A204.1 (cell line): ENCODE measurements at regions not wholly inside any gene's neighbourhood (a gene's known extent, or its start where the extent isn't known, plus 50 kb on each side); places are given as distances from the start of the nearest gene placed in this dataset.

Experiments used
- FAIRE-seq: peaks from 2 replicates; lab custom pipeline; 2012; peaks lifted over from hg19 to GRCh38; lab: Jason Lieb, UNC

DNA sequence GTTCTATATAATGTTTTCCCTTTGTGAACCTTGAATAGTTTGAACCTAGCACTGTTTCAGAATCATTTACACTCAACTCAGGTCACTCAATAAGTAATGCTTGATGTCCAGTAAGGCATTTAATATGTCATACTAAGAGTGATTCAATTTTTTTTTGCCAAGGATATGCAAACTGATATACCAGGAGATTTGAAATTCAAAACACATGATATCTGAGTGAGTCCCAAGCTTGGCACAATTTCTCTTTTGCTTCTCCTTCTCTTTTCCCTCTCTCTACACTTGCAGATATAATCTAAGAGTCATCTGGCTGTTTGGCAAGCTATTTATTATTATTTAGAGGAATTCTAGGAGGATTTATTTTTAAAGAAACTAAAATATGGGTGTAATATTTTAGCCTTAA, 61.6 kb upstream of the SPAG17 start:
- FAIRE-seq: no peak

GRCh38 chr1:118244194-118244593, 59.2 kb upstream of the SPAG17 start:
- no peak for FAIRE-seq

- no peak for FAIRE-seq
These were observed 58.2 kb upstream of the SPAG17 start for GRCh38 chr1:118243269-118243668.
